ENCODE measurements at regions not wholly inside any gene's neighbourhood (a gene's known extent, or its start where the extent isn't known, plus 50 kb on each side); places are given as distances from the start of the nearest gene placed in this dataset.
"Not testable (repeated sequence)": the region's sequence is repeated elsewhere in the genome, so short reads cannot be mapped to it uniquely, and the experiment has no call there.

DNA sequence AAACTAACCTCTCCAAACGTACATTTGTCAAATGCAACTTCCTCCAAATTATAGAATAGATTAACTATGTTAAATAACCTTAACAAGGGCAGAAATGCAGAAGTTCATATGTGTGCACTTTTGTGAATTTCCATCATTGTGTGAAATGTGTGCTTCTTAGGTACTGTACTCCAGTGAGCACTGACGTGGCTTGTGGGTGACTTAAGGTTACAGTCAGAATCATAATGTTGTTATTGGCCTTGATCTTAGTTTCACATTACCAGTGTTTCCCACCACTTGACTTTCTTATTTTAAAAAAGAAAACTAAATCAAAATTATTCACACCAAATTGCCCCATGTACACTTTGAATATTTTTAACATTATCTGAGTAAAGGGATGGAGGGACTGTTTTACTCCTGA is 155.1 kb upstream of the FZD8 start:
- no peak overlapping the region for H3K27ac Mint-ChIP-seq
- no peaks in the 10 kb centered on the region for H3K36me3 Mint-ChIP-seq (ENCODE audit: insufficient read depth in 2 of 2)
- H3K4me1 Mint-ChIP-seq (ENCODE audit: low read depth): no peaks in the 10 kb centered on the region
- ATAC-seq (replicated peaks in 1 of 2): no peak
- DNase-seq: no peak
- peaks cover 0 to 2% of the 10 kb centered on the region in 2 donors for H3K9me3 Mint-ChIP-seq
- H3K4me3 Mint-ChIP-seq: no peak overlapping the region
- no peaks in the 10 kb centered on the region for H3K27me3 Mint-ChIP-seq (ENCODE audit: low read depth)

DNA sequence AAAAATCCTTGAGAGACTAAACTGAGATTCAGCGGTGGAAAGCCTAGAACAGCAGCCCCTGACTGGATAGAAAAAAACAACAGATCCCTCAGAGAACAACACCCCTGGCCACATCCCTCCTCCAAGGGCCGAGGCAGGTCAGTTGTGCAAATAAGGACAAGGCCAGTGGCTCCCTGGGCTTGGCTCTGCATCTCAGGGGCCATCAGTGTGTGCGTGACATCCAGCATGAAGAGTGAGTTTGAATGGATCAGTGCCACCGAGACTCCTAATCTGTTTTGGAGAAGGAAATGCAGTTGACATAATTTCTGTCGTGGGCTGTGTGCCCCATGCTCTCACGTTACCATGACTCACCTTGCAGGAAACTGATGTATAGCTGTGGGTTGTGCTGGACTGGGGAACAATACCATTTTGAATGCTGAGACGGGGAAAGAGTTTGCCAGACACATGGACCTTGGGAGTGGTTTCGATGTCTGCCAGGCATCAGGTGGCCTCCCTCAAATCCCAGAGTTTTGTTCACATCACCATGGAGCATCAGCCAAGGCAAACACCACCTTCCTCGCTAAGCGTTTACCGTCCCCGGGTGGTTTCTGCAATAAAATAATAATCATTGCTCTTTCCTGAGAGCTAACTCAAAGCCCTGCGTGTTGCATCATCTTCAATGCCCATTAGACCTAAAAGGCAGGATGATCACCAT is 153.2 kb upstream of the FZD8 start:
- no peaks in the 10 kb centered on the region for H3K4me1 Mint-ChIP-seq (ENCODE audit: low read depth)
- no peak for DNase-seq
- no peaks in the 10 kb centered on the region for H3K27me3 Mint-ChIP-seq (ENCODE audit: low read depth)
- no peak overlapping the region for H3K4me3 Mint-ChIP-seq
- ATAC-seq (replicated peaks in 1 of 2): no peak
- no peaks in the 10 kb centered on the region for H3K36me3 Mint-ChIP-seq (ENCODE audit: insufficient read depth in 2 of 2)
- H3K9me3 Mint-ChIP-seq: no peaks in the 10 kb centered on the region
- H3K27ac Mint-ChIP-seq: no peak overlapping the region

DNA sequence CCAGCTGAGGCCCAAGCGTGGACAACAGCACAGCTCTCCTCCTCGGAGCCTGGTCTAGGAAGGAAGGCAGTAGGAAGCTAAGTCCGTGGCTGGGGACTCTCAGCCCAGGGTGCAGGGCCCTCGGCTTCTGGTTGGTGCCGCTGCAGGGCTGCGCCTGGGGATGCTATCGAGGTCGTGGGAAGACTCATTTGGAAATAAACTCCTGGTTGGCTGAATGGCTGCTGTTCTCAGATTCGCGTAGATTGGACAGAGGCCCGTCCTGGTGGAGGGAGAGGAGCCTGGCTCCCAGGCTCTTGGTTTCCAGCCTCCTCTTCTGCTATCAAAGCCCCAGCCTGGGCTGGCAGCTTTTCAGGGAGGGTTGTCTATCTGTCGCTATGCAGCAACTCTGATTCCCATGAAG is 152.6 kb upstream of the FZD8 start:
- ATAC-seq (replicated peaks in 1 of 2) (no peak), DNase-seq (no peak)
- Mint-ChIP-seq H3K9me3 (no peaks in the 10 kb centered on the region), H3K4me1 (ENCODE audit: low read depth) (no peaks in the 10 kb centered on the region), H3K27me3 (ENCODE audit: low read depth) (no peaks in the 10 kb centered on the region), H3K4me3 (no peak overlapping the region), H3K27ac (no peak overlapping the region), H3K36me3 (ENCODE audit: insufficient read depth in 2 of 2) (no peaks in the 10 kb centered on the region)

DNA sequence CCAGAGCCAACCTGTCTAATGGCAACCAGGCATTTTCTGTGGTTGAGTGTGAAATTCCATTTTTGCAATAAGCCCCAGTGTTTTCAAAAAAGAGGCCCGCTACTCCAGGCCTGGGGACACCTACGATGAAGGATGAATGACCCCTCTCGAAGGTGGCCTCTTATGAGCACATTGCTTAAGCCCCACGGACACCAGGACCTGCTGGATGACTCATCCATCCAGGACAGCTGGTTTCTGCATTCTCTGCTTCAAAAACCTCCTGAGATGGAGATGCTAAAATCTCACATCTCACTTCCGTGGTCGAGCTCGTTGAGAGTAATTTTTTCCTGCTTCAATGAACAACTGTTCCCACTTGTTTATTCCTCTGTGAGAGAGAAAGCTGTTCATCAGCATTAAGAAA is 150.2 kb upstream of the FZD8 start:
- Mint-ChIP-seq H3K27me3 (ENCODE audit: low read depth) (no peaks in the 10 kb centered on the region), H3K4me3 (no peak overlapping the region), H3K36me3 (ENCODE audit: insufficient read depth in 2 of 2) (no peaks in the 10 kb centered on the region), H3K9me3 (peaks cover 1% of the 10 kb centered on the region in 2 donors), H3K4me1 (ENCODE audit: low read depth) (no peaks in the 10 kb centered on the region), H3K27ac (no peak overlapping the region)
- no peak for ATAC-seq (replicated peaks in 1 of 2)
- no peak for DNase-seq

DNA sequence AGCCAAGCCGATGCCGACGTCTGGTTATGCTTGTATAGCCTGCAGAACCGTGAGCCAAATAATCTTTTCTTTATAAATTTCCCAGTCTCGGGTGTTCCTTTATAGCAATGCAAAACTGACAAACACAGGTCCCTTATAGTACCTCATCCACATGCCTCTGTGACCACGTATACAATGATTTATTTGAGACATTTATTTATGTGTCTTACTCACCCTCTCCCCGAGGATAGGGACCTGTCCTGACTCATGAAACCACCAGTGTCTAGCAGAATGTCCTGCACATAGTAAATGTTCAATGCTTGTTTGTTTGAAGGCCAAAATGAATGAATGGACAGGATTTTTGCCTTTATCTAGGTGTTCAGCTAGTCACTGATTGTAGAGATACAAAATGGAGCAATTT is 147.9 kb upstream of the FZD8 start:
- Mint-ChIP-seq H3K4me1 (ENCODE audit: low read depth) (no peaks in the 10 kb centered on the region), H3K27ac (no peak overlapping the region), H3K9me3 (peaks cover 5 to 11% of the 10 kb centered on the region in 2 donors), H3K36me3 (ENCODE audit: insufficient read depth in 2 of 2) (no peaks in the 10 kb centered on the region), H3K27me3 (ENCODE audit: low read depth) (no peaks in the 10 kb centered on the region), H3K4me3 (no peak overlapping the region)
- no peak for DNase-seq
- ATAC-seq (replicated peaks in 1 of 2): no peak

DNA sequence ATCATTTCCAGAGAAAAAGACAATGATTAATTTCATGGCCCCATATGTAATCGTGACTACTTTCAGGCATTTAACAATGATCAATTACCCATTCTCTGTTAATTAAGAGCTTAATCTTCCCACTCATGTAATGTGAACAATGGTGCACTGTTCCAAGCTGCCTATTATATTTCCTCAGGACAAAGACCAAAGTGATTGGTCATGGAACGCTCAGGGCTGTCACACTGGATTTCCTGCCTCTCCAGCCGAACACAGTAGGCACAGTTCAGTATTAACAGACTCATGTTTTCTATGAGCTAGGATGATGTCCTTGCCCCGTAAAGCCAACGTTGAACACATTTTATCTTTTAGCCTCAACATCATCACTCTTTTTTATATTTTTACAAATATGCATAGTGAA is 142.7 kb upstream of the FZD8 start:
- H3K9me3 Mint-ChIP-seq: peaks cover 5 to 11% of the 10 kb centered on the region in 2 donors
- H3K4me1 Mint-ChIP-seq (ENCODE audit: low read depth): no peaks in the 10 kb centered on the region
- no peaks in the 10 kb centered on the region for H3K27me3 Mint-ChIP-seq (ENCODE audit: low read depth)
- H3K36me3 Mint-ChIP-seq (ENCODE audit: insufficient read depth in 2 of 2): no peaks in the 10 kb centered on the region
- no peak for ATAC-seq (replicated peaks in 1 of 2)
- DNase-seq: no peak
- no peak overlapping the region for H3K27ac Mint-ChIP-seq
- no peak overlapping the region for H3K4me3 Mint-ChIP-seq

DNA sequence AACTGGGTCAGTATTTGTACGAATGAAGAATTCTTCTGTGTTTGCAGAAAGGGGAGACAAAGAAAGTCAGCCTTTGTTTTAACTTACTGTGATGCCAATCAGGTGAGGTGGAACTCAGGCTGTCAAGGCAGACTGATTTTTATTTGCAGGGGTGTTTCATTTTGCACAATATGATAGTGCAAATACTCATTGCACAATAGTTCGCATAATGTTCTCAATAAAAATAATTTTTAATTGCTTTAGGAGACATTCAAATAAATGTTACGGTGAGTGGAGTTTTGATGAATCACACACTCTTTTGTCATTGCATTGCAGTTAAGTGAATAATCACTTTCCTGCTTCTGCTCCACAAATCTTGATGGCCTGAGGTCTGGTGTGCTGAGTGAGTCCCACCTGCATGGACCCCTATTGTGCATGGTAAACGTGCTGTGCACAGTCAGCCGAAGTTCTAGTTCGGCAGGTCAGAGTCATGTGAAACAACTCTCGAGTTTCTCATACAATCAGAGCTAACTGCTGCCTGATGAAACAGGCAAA is 141.3 kb upstream of the FZD8 start:
- no peak overlapping the region for H3K4me3 Mint-ChIP-seq
- H3K9me3 Mint-ChIP-seq: peaks cover 4 to 10% of the 10 kb centered on the region in 2 donors
- H3K36me3 Mint-ChIP-seq (ENCODE audit: insufficient read depth in 2 of 2): no peaks in the 10 kb centered on the region

DNA sequence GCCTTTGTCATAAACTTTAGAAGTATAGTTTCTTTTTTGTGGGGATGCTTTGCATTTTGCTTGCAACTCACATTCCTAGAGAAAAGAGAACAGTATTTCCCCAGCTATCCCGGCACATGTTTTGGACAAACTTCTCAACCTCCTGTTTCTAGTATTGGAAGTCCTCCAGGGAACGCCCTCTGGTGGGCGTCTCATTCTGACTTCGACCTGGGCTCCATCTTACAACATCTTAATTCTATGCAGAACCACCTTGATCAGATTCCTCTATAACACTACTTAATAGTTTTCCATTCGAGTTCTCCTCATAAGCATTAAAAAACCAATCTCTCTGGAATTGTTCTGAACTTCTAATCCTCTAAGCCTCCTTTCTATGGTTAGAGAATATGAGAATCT is 139.5 kb upstream of the FZD8 start:
- H3K27me3 Mint-ChIP-seq (ENCODE audit: low read depth): no peaks in the 10 kb centered on the region
- H3K4me3 Mint-ChIP-seq: no peak overlapping the region
- H3K4me1 Mint-ChIP-seq (ENCODE audit: low read depth): no peaks in the 10 kb centered on the region
- peak in 1 of 2 donors; percentile 1 for DNase-seq
- no peaks in the 10 kb centered on the region for H3K36me3 Mint-ChIP-seq (ENCODE audit: insufficient read depth in 2 of 2)
- H3K27ac Mint-ChIP-seq: no peak overlapping the region
- peaks cover 3 to 6% of the 10 kb centered on the region in 2 donors for H3K9me3 Mint-ChIP-seq
- ATAC-seq (replicated peaks in 1 of 2): no peak

More for the DNA sequence above, 141.3 kb upstream of the FZD8 start:
- no peaks in the 10 kb centered on the region for H3K27me3 Mint-ChIP-seq (ENCODE audit: low read depth)
- no peaks in the 10 kb centered on the region for H3K4me1 Mint-ChIP-seq (ENCODE audit: low read depth)
- DNase-seq: no peak
- H3K27ac Mint-ChIP-seq: no peak overlapping the region
- no peak for ATAC-seq (replicated peaks in 1 of 2)

DNA sequence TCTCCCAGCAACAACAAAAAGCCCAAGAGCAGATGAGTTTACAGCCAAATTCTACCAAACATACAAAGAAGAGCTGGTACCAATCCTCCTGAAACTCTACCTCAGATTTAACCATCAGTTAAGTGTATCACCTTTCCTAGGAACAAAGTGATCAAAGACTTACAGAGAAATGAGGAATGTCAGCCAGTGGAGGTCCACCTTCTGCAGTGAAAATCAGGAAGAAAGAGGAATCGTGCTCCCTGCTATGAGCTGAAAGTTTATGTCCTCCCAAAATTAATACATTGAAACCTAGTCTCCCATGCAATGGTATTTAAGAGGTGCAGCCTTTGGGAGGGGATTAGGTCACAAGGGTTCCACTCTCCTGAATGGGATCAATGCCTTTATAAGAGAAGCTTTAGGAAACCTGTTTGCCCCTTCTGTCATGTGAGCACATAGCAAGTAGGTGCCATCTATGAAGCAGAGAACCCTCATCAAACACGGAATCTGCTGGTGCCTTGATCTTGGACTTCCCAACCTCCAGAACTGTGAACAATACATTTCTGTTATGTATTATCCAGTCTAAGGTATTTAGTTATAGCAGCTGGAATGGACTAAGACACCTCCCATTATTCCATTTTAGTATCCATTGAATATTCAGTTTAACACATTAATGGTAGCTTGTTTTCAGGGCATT is 139.0 kb upstream of the FZD8 start:
- no peak overlapping the region for H3K4me3 Mint-ChIP-seq
- H3K4me1 Mint-ChIP-seq (ENCODE audit: low read depth): no peaks in the 10 kb centered on the region
- H3K36me3 Mint-ChIP-seq (ENCODE audit: insufficient read depth in 2 of 2): no peaks in the 10 kb centered on the region
- ATAC-seq (replicated peaks in 1 of 2) (no peak), DNase-seq (no peak)
- peaks cover 3 to 5% of the 10 kb centered on the region in 2 donors for H3K9me3 Mint-ChIP-seq
- no peaks in the 10 kb centered on the region for H3K27me3 Mint-ChIP-seq (ENCODE audit: low read depth)
- H3K27ac Mint-ChIP-seq: no peak overlapping the region

DNA sequence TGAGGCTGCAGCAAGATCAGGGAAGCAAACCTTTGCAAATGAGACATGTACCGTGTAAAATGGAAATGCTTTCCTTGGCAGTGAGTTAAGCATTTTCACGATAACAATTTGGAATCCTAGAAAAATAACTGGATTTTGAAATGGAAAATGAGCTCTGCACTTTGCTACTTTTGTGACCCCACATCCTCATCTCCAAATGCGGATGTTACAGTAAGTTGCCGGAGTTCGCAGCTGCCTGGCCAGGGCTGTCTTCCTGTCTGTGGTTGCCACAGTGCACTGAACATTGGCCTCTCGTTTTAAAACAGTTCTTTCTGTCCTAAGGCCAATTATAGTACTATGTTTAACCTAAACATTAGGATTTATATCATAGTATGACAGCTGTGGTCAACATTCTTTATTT is 136.2 kb upstream of the FZD8 start:
- DNase-seq: no peak
- Mint-ChIP-seq H3K27me3 (ENCODE audit: low read depth) (no peaks in the 10 kb centered on the region), H3K4me1 (ENCODE audit: low read depth) (no peaks in the 10 kb centered on the region), H3K36me3 (ENCODE audit: insufficient read depth in 2 of 2) (no peaks in the 10 kb centered on the region), H3K4me3 (no peak overlapping the region), H3K27ac (no peak overlapping the region), H3K9me3 (no peaks in the 10 kb centered on the region)
- no peak for ATAC-seq (replicated peaks in 1 of 2)

DNA sequence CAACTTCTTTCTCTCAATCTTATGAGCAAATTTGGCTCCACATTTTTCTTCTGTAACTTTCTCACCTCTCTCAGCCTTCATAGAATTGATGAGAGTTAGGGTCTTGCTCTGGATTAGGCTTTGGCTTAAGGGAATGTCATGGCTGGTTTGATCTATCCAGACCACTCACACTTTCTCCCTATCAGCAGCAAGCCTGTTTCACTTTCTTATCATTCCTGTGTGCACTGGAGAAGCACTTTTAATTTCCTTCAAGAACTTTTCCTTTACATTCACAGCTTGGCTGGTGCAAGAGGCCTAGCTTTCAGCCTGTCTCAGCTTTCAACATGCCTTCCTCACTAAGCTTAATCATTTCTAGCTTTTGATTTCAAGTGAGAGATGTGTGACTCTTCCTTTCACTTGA is 134.5 kb upstream of the FZD8 start:
- H3K4me3 Mint-ChIP-seq; H3K4me1 Mint-ChIP-seq (ENCODE audit: low read depth); H3K27ac Mint-ChIP-seq; H3K9me3 Mint-ChIP-seq; H3K27me3 Mint-ChIP-seq (ENCODE audit: low read depth); ATAC-seq (replicated peaks in 1 of 2); H3K36me3 Mint-ChIP-seq (ENCODE audit: insufficient read depth in 2 of 2); DNase-seq: not testable (repeated sequence)

DNA sequence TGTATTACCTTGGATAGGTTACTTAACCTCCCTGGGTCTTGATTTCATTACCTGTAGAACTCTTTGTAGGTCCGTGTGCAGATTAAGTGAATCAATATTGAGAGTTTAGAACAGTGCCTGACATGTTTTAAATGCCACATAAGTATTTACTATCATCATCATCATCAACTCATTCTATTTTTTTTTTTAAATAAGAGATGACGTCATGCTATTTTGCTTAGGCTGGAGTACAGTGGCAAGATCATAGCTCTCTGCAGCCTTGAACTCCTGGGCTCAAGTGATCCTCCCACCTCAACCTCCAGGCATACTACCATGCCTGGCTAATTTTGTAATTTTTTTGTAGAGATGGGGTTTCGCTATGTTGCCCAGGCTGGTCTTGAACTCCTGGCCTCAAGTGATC is 132.0 kb upstream of the FZD8 start:
- H3K9me3 Mint-ChIP-seq: no peaks in the 10 kb centered on the region
- no peaks in the 10 kb centered on the region for H3K36me3 Mint-ChIP-seq (ENCODE audit: insufficient read depth in 2 of 2)
- no peaks in the 10 kb centered on the region for H3K27me3 Mint-ChIP-seq (ENCODE audit: low read depth)
- no peak overlapping the region for H3K4me3 Mint-ChIP-seq
- H3K27ac Mint-ChIP-seq: no peak overlapping the region
- DNase-seq (no peak), ATAC-seq (replicated peaks in 1 of 2) (no peak)
- H3K4me1 Mint-ChIP-seq (ENCODE audit: low read depth): no peaks in the 10 kb centered on the region

DNA sequence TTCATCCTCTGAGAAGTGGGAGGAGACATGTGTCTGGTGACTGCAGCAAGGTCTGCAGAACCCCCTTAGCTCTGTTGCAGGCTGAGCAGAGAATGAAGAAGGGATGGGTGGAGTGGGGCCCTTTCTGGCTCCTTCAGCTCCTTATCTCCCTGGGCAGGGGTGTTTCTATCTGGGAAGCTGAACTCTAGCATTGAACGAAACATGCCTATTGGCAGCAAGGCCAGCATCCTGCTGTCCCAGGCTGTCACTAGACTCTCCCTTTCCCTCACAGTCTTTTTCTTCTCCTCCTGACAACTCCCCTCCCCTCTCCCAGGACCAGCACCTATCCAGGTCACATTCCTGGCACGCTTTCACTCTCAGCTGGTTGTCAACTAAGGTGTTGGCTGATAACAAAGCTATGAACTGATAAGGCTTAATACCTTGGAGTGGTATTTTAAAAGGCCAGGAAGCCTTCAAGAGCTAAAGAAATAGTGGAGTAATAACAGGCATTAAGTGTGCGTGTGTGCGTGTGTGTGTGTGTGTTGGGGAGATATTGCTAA is 128.8 kb upstream of the FZD8 start:
- no peaks in the 10 kb centered on the region for H3K4me1 Mint-ChIP-seq (ENCODE audit: low read depth)
- H3K4me3 Mint-ChIP-seq: no peak overlapping the region
- H3K9me3 Mint-ChIP-seq: no peaks in the 10 kb centered on the region
- no peak for DNase-seq
- H3K27me3 Mint-ChIP-seq (ENCODE audit: low read depth): no peaks in the 10 kb centered on the region
- no peak for ATAC-seq (replicated peaks in 1 of 2)
- H3K36me3 Mint-ChIP-seq (ENCODE audit: insufficient read depth in 2 of 2): no peaks in the 10 kb centered on the region
- no peak overlapping the region for H3K27ac Mint-ChIP-seq
